ENCODE measurements at regions not wholly inside any gene's neighbourhood (a gene's known extent, or its start where the extent isn't known, plus 50 kb on each side); places are given as distances from the start of the nearest gene placed in this dataset.

DNA sequence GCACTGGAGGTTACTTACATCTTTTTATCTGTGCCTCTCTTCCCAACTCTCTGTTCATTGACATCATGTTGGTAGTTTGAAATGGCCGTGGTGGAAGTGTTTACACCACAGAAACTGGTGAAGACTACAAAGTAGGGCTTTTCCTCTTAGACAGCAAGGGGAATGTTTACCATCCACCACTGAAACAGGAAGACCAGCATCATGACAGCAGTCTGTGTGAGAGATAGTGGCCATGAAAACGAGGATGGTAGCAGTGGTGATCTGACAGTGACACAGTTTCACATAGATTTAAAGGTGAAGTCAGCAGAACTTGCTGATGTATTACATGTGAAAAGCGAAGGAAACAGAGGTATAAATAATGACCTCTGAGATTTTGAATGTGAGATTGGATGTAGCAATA, 115.7 kb downstream of the CCDC71L start:
- Histone ChIP-seq H4K20me1 (ENCODE audit: insufficient read depth) (no peaks in the 10 kb centered on the region), H3K27me3 (ENCODE audit: insufficient read depth, low read depth) (no peaks in the 10 kb centered on the region), H3K4me1 (ENCODE audit: low read depth, poor library complexity, severe bottlenecking) (peaks cover 27% of the 10 kb centered on the region), H3K27ac (peak overlapping the region; percentile 14; the same call in 1 of the 2 replicates), H3K79me2 (ENCODE audit: insufficient read depth, low read depth) (no peaks in the 10 kb centered on the region), H3K4me2 (peak overlapping the region; percentile 37; the same call in 1 of the 2 replicates), H2AFZ (ENCODE audit: low read depth) (0 out of 2 replicates have a peak overlapping the region, but pooled peaks have one; percentile 24), H3K36me3 (ENCODE audit: insufficient read depth) (no peaks in the 10 kb centered on the region), H3K4me3 (IDR thresholded peaks at IDR 0.05; ENCODE audit: insufficient read depth, low read depth, low read length) (no peak overlapping the region), H3K9ac (no peak overlapping the region)
- TF ChIP-seq, protein P1, sequence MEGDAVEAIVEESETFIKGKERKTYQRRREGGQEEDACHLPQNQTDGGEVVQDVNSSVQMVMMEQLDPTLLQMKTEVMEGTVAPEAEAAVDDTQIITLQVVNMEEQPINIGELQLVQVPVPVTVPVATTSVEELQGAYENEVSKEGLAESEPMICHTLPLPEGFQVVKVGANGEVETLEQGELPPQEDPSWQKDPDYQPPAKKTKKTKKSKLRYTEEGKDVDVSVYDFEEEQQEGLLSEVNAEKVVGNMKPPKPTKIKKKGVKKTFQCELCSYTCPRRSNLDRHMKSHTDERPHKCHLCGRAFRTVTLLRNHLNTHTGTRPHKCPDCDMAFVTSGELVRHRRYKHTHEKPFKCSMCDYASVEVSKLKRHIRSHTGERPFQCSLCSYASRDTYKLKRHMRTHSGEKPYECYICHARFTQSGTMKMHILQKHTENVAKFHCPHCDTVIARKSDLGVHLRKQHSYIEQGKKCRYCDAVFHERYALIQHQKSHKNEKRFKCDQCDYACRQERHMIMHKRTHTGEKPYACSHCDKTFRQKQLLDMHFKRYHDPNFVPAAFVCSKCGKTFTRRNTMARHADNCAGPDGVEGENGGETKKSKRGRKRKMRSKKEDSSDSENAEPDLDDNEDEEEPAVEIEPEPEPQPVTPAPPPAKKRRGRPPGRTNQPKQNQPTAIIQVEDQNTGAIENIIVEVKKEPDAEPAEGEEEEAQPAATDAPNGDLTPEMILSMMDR (conservative IDR thresholded peaks at IDR 0.05; ENCODE audit: low read depth, low read length): no peak

DNA sequence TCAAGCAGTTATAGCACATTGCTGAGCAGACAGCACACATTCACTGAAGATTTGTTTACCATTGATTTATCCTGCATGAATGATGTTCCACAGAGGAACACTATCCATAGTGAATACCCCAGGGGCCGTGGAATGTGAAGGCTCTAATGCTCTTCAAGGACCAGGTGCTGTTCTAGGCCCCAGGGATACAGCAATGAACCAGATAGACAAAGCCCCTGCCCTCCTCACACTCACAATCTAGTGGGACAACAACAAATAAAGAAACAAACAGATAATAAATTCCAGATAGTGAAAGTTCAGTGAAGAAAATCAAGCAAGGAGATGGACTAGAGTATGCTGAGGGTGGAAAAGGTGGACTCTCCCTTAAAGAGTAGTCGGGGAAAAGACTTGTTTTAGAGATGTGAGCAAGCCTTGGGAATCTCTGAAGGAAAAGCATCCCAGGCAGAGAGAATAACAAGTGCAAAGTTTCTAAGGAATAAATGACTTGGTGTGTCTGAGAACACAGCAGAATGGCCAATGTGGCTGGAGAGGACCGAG, 117.7 kb downstream of the CCDC71L start:
- H3K9ac ChIP-seq: no peak overlapping the region
- H3K4me1 ChIP-seq (ENCODE audit: low read depth, poor library complexity, severe bottlenecking): peaks cover 27% of the 10 kb centered on the region
- no peak overlapping the region for H2AFZ ChIP-seq (ENCODE audit: low read depth)
- no peak overlapping the region for H3K4me2 ChIP-seq
- H3K27me3 ChIP-seq (ENCODE audit: insufficient read depth, low read depth): no peaks in the 10 kb centered on the region
- TF ChIP-seq, protein P1 (conservative IDR thresholded peaks at IDR 0.05; ENCODE audit: low read depth, low read length): no peak
- no peak overlapping the region for H3K27ac ChIP-seq
- no peaks in the 10 kb centered on the region for H4K20me1 ChIP-seq (ENCODE audit: insufficient read depth)
- H3K36me3 ChIP-seq (ENCODE audit: insufficient read depth): no peaks in the 10 kb centered on the region
- H3K4me3 ChIP-seq (IDR thresholded peaks at IDR 0.05; ENCODE audit: insufficient read depth, low read depth, low read length): no peak overlapping the region
- no peaks in the 10 kb centered on the region for H3K79me2 ChIP-seq (ENCODE audit: insufficient read depth, low read depth)

DNA sequence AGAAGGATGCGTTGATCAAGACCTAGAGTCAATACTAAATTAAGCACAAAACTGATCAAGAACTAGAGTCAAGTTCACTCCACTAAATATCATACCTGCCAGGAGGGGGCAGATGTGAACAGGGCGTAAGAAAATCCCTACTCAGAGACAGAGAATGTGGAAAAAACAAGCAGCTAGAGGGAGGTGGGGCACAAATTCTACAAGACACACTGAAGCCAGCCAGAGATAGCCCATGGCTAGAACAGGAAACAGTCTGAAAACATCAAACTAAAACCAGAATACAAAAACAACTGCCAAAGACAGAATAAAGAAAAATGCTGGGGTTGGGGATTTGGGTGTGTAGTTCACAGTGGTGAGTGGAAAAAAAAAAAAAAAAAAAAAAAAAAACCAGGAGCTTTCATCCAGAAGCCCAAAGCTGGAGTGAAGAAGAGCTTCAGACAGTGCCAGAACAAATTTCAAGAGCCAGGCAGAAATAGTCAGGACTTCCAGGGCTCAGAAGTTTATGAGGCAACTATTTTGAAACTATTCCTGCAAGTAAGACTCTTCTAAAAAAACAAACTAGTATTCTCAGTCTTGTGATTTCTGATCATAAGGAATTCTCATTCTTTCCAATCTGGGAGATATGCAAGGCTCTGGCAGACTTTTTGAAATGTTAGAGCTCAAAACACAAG, 118.3 kb downstream of the CCDC71L start:
- TF ChIP-seq, protein P1 (conservative IDR thresholded peaks at IDR 0.05; ENCODE audit: low read depth, low read length): peak; percentile 91
- Histone ChIP-seq H3K4me2 (0 out of 2 replicates have a peak overlapping the region, but pooled peaks have one; percentile 13), H2AFZ (ENCODE audit: low read depth) (0 out of 2 replicates have a peak overlapping the region, but pooled peaks have one; percentile 1), H3K9ac (no peak overlapping the region), H3K4me1 (ENCODE audit: low read depth, poor library complexity, severe bottlenecking) (peaks cover 27% of the 10 kb centered on the region), H3K36me3 (ENCODE audit: insufficient read depth) (no peaks in the 10 kb centered on the region), H3K79me2 (ENCODE audit: insufficient read depth, low read depth) (no peaks in the 10 kb centered on the region), H3K27ac (no peak overlapping the region), H3K4me3 (IDR thresholded peaks at IDR 0.05; ENCODE audit: insufficient read depth, low read depth, low read length) (no peak overlapping the region), H3K27me3 (ENCODE audit: insufficient read depth, low read depth) (no peaks in the 10 kb centered on the region), H4K20me1 (ENCODE audit: insufficient read depth) (no peaks in the 10 kb centered on the region)

DNA sequence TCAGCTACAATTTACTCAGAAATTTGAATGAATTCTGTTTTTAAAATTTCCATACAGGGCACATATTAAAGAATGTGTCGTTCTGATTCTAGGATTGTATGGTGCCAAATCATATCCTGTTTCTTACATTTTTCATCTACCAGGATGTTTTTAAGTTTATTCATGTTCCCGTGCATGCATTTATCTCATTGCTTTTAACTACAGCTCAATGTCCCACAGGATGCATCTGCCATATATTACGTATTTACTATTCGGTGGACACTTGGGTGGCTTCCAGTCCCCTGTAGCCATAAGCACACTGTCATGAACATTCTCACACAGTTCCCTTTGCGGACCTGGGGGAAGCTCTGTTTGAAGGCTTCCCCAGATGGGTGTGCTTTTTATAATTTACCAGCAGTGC, 122.3 kb downstream of the CCDC71L start:
- Histone ChIP-seq H3K36me3 (ENCODE audit: insufficient read depth) (no peaks in the 10 kb centered on the region), H3K27ac (no peak overlapping the region), H3K79me2 (ENCODE audit: insufficient read depth, low read depth) (no peaks in the 10 kb centered on the region), H3K9ac (no peak overlapping the region), H3K4me1 (ENCODE audit: low read depth, poor library complexity, severe bottlenecking) (peaks cover 10% of the 10 kb centered on the region), H3K4me2 (no peak overlapping the region), H4K20me1 (ENCODE audit: insufficient read depth) (no peaks in the 10 kb centered on the region), H3K4me3 (IDR thresholded peaks at IDR 0.05; ENCODE audit: insufficient read depth, low read depth, low read length) (no peak overlapping the region), H3K27me3 (ENCODE audit: insufficient read depth, low read depth) (no peaks in the 10 kb centered on the region), H2AFZ (ENCODE audit: low read depth) (no peak overlapping the region)
- TF ChIP-seq, protein P1 (conservative IDR thresholded peaks at IDR 0.05; ENCODE audit: low read depth, low read length): no peak
